Muscle of arm (tissue), 1 donor: ENCODE measurements at regions not wholly inside any gene's neighbourhood (a gene's known extent, or its start where the extent isn't known, plus 50 kb on each side); places are given as distances from the start of the nearest gene placed in this dataset.

ENCODE experiments used
- DNase-seq: peaks from one replicate; pipeline ENCODE4 v3.0.0-alpha.2; 2013

DNA sequence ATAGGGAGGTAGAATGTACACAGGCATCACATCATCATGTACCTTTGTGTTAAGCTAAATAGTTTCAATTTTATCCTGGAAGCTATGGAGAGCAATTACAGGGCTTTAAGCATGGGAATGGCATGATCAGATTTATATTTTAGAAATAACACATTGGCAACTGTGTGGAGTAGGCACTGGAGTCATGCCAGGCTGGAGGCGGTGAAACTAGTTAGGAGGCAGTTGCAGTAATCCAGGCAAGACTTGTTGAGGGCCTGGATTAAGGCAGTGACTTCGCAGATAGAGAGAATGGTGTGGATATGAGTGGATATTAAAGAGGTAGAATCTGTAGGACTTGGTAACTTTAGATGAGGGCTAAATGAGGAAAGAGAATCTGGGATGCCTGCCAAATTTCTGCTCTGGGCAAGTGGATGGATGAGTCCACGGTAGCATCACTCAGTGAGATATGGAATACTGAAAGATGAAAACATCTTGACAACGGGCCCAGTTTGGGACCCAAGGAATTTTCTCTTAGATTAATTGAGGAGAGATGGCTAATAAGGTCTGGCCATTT lies 506.2 kb downstream of the FGF9 start:
- no peak for DNase-seq

DNA sequence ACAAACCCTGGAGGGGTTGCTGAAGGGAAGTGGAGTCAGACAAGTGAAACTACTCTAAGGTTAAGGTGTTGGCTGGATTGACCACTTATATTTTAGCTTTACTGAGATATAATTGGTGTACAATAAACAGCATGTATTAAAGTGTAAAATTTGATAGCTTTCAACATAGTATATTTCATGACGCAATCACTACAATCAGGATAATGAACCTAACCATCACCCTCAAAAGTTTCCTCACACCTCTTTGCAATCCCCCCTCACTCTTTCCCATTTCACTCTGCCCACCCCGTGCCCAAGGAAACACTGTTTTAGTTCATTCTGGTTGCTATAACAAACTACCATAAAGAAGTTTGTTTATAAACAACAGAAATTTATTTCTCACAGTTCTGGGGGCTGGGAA lies 508.0 kb downstream of the FGF9 start:
- DNase-seq, result no peak

GRCh38 chr13:22187329-22187728 lies 516.5 kb downstream of the FGF9 start:
- no peak for DNase-seq

DNA sequence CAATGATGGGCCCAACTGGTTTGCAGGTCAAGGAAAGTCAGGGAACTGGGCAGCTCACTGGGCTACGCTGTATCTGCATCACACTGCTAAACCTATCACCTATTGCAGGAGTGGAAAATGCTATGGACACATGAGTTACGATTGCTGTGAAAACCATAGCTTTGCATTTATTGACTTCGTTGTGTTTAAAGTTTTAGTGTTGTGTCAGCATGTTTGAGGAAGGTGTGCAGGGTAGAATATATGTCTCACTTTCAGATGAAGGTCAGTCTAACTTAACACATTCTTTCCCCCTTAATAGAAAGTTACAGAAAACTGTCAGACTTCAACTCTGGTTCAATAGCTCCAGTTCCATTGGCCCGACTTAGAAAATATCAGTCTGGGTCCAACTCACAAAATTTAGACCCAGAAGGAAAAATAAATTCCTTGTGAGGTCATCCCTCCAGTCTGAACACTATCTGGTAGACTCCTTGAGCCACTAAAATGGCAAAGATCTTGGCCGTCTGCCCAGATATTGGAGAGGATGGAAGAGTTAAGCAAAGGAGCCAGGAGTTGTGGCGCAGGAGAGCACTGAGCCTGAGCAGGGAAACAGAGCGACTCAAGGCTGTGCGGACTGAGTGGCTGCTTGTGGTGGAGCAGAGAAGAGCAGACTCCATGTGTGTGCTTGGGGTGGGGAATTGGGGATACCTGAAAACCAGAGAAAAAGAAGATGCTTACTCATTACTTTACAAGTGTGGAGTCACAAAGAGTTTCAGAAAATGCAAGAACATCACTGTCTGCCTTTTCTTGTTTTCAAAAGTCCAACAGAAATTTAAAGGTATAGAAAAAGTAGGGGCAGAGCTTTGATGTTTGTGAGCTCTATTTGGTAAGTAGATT lies 518.5 kb downstream of the FGF9 start:
- DNase-seq, result no peak

GRCh38 chr13:22193070-22193469 lies 522.2 kb downstream of the FGF9 start:
- DNase-seq, result no peak

DNA sequence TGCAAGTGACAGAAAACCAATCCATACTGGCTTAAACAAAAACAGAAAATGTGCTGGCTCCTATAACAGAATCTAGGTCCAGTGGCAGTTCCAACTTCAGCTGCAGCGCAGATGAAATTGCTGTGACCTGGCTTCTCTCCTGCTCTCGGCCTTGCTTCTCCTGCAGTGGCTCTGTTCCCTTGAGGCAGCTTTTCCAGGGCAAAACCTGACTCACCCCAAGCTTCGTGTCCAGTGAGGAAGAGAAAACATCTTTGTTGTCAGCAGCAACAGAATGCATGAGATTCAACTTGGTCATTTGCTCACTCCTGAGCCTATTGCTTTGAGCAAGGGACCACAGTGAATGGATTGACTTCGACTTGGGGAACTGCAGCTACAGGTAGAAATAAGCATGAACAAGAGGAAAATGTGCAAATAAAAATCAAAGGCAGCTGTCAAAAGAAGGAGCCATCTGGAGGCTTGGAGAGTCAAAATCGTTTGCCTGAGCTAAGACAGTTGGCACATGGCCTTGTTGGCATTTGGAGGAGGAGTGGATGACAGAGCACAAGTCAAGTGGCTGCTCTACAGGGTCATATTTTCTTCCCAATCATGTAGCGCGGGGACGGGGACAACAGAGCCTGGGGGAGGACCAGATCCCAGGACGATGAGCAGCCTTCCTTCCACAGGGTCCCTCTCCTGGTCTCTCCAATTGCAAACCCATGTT lies 523.4 kb downstream of the FGF9 start:
- DNase-seq, result no peak

GRCh38 chr13:22195726-22196125 lies 524.9 kb downstream of the FGF9 start:
- no peak for DNase-seq

DNA sequence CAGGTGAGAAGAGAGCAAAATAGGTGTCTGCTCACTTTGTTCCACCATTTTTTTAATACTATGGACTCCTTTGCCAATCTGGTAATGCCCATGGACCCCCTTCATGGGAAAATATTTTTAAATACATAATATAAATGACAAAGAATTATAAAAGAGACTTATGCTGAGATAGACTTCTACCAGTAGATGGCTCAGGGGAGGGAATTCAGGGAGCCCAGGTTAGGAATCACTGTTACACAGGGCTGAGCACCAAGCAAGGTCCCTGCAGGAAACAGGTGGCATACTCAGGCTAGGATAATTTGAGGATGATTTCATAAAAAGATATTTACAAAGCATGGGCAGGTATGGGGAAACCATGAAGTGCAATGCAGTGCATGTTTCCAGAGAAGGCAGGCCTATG lies 525.9 kb downstream of the FGF9 start:
- DNase-seq, result no peak

- peak; percentile 56 for DNase-seq
Observed at GRCh38 chr13:22198001-22198400, 527.1 kb downstream of the FGF9 start.

DNA sequence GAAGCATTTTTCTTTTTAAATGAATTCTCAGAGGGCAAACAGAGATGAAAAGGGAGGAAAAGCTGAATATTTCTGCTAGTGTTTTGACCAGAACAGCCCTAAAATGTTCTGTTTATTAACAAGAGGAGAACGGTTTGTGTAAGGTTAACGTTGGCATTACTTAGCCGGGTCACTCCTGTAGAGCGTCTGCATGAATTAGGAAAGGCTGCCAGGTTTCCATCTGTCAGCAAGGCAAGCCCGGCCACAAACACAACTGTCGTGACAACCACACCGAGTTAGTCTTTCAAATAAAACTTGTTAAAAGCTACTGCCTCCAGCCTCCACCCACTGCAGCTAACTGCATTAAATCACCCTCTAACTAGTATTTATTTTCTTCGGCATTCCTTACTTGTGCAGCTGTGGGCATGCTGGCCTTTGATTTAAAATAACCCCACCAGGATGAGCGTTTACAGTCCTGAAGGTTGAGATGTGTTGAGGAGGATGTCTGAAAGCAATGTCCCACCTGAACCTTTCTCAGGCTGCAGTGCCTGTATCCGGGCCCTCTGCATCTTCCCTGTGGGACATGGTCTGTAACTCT lies 527.9 kb downstream of the FGF9 start:
- peak; percentile 48 for DNase-seq

- peak; percentile 40 for DNase-seq
Observed at GRCh38 chr13:22200440-22200839, 529.6 kb downstream of the FGF9 start.

DNA sequence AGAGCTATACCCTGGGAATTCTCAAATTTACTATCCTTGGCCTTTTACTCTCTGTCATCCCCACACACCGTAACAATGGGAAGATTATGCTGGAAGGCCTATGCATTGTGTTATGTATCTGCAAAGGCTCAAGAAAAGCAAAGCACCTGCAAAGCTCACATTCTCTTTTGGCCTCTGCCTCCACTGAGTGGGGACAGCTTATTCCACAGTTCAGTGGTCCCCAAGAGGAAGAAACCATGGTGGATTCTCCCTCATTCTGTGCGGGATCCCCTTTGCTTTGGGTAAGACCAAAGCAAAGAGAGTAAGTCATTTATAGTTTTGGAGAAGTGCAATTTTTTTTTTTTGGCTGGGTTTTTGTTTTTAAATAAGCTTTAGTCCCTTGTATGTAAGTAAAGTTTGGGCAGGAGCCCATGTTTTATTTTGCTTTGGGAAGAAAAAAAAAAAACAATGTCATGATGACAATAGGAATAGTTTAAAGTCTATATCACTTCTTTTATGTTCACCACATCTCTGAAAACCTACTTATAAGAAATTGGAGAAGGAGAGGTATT lies 530.6 kb downstream of the FGF9 start:
- peak; percentile 19 for DNase-seq

GRCh38 chr13:22210134-22210930 lies 539.5 kb downstream of the FGF9 start:
- no peak for DNase-seq

DNA sequence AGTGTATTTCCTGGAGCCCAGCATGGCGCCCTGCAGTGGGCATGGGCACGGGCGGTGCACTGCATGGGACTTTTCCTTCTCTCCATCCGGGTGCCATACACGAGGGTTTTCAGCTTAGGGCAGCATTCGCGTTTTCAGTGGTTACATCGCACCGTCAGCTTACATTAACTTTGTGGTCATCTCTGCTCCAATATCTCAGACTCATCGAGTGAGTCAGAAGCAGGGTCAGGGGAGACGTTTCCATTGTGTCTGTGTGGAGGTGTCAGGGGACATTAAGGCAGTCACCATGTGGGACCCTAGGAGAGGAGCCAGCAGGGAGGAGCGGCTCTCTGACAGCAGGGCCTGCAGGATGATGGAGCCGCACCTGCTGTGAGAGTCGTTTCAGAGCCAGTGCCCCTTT lies 541.0 kb downstream of the FGF9 start:
- no peak for DNase-seq

DNA sequence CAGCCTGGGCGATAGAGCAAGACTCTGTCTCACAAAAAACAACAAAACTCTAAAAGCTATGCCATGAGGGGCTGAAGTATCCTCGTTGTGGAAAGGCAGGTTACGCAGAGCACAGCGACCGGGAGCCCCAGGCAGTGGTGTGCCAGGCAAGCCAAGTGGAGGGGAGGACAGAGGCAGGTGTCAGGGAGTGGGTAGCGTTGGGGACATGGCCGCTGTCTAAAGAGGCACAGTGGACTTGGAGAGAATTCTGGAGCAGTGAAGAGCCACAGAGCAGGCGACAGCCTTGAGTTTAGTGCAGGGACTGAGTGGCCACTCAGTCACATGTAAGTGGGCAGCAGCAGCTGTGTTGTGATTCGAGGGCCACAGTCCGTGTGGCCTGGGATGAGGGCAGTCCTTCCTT lies 541.7 kb downstream of the FGF9 start:
- DNase-seq, result no peak

GRCh38 chr13:22214184-22214583 lies 543.3 kb downstream of the FGF9 start:
- no peak for DNase-seq

DNA sequence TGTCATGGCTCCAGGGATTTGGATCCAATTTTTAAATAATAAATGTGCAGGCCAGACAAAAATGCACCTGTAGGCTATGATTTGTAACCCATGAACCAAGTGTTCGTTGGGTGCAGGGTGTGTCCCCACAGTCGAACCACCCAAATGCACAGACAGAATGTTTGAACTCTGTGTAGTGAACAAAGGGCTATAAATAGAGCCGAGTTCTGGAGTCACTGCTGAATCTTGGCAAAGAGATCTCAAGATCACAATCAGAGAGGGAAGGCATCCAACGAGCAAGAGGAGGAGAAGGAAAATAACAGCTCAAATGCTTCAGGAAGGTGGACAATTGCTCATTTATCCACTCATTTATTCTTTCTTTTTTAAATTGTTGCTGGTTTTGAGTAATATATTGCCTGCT lies 547.9 kb downstream of the FGF9 start:
- peak; percentile 52 for DNase-seq

DNA sequence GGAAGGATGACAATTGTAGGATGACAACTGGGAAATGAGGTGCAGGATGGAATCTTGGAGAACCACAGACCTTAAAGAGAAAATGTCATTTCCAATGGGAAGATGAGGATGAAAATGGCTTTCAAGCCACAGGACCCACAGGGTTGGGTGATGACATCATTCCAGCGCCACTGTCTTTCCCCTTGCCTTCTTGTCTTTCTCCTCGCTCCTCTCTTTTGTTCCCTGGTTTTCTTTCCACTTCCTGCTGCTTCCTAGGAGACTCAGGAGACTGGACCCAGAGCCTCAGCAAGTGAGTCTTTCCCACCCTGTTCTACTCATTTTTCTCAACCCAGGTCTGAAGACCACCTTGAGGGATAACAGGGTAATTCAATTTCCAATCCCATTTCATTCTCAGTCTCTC lies 548.8 kb downstream of the FGF9 start:
- no peak for DNase-seq

GRCh38 chr13:22220151-22221135 lies 549.6 kb downstream of the FGF9 start:
- no peak for DNase-seq

- DNase-seq, result no peak
Observed at GRCh38 chr13:22223411-22223810, 552.5 kb downstream of the FGF9 start.
